GM21737 (cell line): ENCODE measurements at regions not wholly inside any gene's neighbourhood (a gene's known extent, or its start where the extent isn't known, plus 50 kb on each side); places are given as distances from the start of the nearest gene placed in this dataset.

ENCODE experiments used
- ATAC-seq: cut with Tn5 transposase; IDR thresholded peaks from one replicate; pipeline ENCODE4 v1.9.1; 2021; ENCODE audit warnings: mild to moderate bottlenecking, moderate library complexity; ENCODE audit not compliant: unreplicated experiment

DNA sequence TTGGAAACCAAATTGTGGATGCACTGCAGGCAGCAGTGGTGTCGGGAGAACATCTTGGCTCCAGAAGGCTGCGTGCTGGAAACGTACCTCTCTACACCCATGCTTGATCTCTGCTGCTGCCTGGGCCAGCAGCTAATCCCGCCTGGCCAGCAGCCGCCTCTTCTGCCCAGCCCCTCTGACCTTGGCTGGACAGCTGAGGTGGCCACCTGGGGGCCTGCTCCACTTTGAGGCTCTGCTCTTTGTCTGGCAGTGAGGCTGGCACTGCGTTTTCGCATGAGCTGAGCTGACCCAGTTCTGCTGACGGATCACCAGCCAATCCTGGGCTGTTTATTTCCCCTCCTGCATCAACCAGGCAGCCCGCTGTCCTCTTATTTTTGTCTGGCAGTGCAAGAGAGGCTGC, 154.9 kb downstream of the TENT4A start:
- no peak for ATAC-seq

GRCh38 chr5:6868575-6869215, 155.5 kb downstream of the TENT4A start:
- no peak for ATAC-seq

- no peak for ATAC-seq
These were observed 156.4 kb downstream of the TENT4A start for GRCh38 chr5:6869677-6870076.

DNA sequence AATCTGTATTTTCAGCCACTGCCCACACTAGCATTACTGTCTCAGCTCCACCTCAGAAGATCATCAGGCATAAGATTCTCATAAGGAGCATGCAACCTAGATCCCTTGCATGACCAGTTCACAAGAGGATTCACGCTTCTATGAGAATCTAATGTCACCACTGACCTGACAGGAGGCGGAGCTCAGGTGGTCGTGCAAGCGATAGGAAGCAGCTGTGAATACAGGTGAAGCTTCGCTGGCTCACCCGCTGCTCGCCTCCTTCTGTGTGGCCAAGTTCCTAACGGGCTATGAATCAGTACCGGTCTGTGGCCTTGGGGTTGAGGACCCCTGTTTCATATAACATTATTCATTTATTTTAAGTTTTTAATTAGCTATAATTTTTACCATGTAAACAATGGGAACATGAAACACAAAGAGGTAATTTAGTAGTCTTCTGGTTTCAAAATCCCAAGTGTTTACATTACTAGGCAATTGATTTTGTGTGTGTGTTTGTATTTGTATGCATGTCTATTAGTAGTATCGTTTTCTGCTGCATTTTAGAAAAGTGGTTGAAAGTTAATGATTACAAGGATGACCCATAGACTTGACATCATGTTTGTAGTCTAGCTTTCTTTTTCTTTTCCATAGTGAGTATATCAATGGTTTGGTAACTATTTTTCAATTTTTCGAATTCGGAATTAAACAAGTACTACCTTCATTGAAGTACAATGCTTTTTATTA, 159.4 kb downstream of the TENT4A start:
- ATAC-seq: no peak

GRCh38 chr5:6873359-6873758, 160.1 kb downstream of the TENT4A start:
- ATAC-seq: no peak

DNA sequence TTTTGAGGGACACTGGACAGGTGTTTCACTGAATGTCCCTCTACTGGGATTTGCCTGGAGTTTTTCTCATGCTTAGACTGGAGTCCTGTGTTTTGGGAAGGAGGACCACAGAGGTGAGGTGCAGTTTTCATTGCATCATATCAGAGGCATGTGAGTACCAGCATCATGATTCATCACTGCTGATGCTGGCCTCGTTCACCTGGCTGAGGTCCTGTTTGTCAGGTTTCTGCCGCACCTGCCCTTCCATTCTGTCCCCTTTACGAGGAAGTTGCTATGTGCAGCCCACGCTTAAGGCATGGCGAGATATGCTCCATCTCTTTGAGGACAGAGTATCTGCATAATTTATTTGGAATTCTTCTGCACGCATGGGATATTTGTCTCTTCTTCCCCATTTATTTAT, 162.1 kb downstream of the TENT4A start:
- ATAC-seq: no peak

GRCh38 chr5:6877986-6878828, 165.0 kb downstream of the TENT4A start:
- ATAC-seq: no peak

DNA sequence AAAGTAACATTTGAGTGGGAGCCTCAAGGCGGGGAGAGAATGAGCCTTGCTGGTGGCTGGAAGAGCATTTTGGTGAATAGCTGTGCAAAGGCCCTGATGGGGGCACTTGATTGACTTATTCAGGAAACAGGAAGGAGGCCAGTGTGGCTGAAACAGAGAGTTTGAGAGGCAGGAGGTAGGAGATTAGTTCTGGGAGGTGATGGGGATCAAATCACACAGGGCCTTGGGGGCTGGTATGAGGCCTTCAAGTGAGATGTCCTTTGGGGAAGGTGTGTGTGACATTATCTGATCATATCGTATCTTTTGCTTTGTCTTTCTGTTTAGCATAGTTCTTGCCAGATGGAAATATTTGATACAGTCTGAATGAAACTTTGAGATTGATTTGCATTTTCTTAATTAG, 172.3 kb downstream of the TENT4A start:
- ATAC-seq: no peak

GRCh38 chr5:6886866-6887265, 173.6 kb downstream of the TENT4A start:
- ATAC-seq: no peak

- no peak for ATAC-seq
These were observed 175.8 kb downstream of the TENT4A start for GRCh38 chr5:6889030-6889429.

DNA sequence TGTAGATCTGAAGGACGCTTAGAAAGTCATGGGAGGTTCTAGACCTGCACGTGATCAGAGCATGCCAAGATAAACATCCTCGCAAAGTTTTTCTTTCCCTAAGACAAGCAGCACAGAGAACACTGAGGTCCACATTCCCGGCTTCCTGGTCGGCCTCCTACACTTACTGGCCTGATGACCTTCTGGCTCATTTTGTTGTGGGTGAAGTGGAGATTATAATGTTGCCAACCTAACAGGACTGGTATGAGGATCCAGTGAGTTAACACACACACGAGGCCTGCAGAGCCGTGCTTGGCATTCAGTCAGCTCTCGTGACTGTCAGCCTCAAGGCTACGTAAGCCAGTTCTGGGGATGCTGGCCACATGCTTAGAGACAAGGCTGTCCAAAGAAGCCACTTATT, 186.0 kb downstream of the TENT4A start:
- ATAC-seq: no peak

DNA sequence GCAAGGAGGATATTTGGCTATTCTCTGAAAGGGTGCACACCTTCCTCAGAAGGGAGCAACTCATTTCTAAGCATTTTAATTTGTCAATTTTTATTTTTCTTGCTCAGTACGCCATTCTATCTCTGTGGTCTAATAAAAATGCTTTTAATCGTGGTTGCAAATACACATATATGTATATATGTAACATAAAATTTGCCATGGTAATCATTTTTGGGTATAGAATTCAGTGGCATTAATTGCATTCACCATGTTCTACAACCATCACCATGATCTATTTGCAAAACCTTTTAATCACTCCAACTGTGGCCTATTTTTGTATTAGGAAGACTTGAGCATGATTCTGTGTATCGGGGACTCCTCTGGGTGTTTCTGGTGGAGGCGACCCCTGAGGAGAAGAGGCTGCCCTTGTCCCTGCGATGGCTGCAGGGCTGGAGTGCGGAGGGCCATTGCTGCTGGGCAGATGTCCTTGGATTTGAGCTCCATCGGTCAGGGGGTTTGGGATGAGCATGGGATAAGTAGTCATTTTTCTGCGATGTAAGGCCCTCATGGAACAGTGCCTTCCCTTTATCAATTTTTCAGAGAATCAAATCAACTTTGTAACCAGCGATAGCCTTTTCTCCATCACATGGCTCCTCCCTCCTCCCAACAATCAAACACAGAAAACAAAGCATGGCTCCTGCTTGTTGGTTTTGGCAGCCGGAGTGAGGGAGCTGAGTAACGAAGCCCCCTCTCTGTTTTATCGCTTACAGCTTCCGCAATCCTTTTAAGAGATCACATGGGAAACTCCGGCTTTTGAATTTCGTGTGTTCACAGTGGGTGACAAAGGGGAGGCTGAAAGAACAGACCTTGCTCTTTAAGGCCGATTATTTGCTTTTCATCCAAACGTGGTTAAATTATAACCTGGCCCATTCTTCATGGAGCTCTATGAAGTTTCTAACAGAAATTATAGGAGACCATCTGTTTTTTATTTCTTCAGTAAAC, 187.3 kb downstream of the TENT4A start:
- no peak for ATAC-seq

DNA sequence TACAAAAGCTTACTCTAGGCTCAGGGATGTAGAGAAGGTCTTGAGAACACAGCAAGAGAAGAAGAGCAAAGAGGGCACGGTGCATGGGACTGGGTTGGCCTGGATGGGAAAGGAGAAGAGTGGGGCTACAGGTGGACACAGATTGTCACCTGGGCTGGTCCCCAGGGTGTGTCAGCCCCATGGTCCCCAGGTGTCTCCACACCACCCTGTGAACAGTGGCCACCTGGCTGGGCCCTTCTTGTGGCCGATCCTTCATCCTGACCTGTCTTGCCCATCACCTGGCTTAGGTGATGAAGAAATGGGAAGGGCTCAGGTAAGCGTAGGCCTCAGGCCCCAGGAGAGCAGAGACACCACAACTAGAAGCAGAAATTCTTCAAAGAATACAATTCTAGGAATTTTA, 188.9 kb downstream of the TENT4A start:
- no peak for ATAC-seq

DNA sequence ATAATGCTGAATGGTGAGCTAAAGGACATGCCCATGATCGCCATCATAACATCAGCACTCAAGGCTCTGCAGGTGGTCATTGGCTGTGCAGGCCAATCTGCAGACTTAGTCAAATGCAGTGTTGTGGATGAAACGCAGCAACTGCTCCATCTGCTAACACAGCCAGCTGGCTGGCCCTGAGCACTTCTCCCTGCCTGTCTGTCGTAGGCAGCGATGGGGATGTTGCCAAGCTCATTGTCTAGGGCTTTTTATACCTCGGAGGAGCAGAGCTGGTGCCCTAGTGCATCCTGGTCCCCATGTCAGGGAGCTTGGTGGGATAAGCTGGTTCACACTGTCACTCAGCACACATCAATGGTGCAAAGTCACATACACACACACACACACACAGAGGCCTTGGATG, 189.4 kb downstream of the TENT4A start:
- ATAC-seq: no peak

DNA sequence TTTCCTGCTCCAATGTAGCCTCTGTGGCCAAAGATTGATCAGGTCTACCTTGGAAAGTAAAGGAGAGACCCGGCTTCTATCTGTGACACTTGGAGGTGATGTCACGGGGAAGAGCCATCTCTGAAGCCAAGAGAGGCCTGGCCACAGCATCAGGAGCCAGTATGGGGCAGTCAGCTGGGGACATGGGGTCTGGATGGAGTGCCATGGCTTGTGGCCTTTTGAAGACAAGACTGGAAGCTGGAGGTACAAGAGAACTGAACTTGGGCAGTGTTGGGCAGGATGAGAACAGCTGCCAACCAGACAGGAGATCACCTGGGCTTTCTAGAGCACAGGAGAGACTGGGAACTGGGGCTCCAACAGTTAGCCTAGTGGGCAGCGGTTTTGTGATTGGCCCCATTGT, 190.7 kb downstream of the TENT4A start:
- ATAC-seq: no peak

DNA sequence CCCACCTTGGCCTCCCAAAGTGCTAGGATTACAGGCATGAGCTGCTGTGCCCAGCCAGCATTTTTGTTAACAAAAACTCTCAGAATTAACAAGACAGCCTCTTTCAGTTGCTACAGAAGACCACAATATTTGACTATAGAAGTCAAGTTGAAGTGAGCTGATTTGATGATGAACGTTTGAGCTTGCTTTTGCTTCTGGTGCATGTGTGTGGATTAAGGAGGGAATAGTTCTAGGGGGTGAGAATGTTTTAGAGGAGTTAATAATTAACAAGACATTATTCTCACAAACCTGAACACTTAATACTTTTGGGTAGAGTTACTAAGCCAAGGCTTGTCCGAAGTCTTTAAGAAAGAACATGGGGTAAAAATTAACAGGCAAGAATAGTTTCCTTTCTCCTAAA, 191.6 kb downstream of the TENT4A start:
- ATAC-seq: no peak

GRCh38 chr5:6905423-6905822, 192.2 kb downstream of the TENT4A start:
- no peak for ATAC-seq

- no peak for ATAC-seq
These were observed 192.7 kb downstream of the TENT4A start for GRCh38 chr5:6905883-6906282.

GRCh38 chr5:6907320-6907918, 194.2 kb downstream of the TENT4A start:
- no peak for ATAC-seq

GRCh38 chr5:6909901-6910300, 196.7 kb downstream of the TENT4A start:
- no peak for ATAC-seq
